Trophoblast cell (in vitro differentiated cells and primary cell): ENCODE measurements at regions not wholly inside any gene's neighbourhood (a gene's known extent, or its start where the extent isn't known, plus 50 kb on each side); places are given as distances from the start of the nearest gene placed in this dataset.

Experiments
- DNase-seq, 2 donors: peaks; one replicate each; pipeline ENCODE4 v3.0.0-alpha.2; 2016
- H2AFZ ChIP-seq: 2 replicates; pipeline ENCODE4 v1.6.1; 2013; ENCODE audit warnings: low read length, moderate library complexity, mild to moderate bottlenecking; ENCODE audit not compliant: insufficient read depth, poor library complexity
- H2AK5ac ChIP-seq: 2 replicates; pipeline ENCODE4 v1.6.1; 2013; ENCODE audit warnings: mild to moderate bottlenecking, low read length
- H2BK120ac ChIP-seq: 2 replicates; pipeline ENCODE4 v1.6.1; 2013; ENCODE audit warnings: low read length, mild to moderate bottlenecking, moderate library complexity; ENCODE audit not compliant: insufficient read depth, poor library complexity
- H2BK12ac ChIP-seq: 2 replicates; pipeline ENCODE4 v1.6.1; 2013; ENCODE audit warnings: mild to moderate bottlenecking, low read length, moderate library complexity
- H2BK5ac ChIP-seq: 2 replicates; pipeline ENCODE4 v1.6.1; 2013; ENCODE audit warnings: low read length, low read depth, moderate library complexity, mild to moderate bottlenecking; ENCODE audit not compliant: poor library complexity
- H3K14ac ChIP-seq: 2 replicates; pipeline ENCODE4 v1.6.1; 2013; ENCODE audit warnings: mild to moderate bottlenecking, low read length
- H3K18ac ChIP-seq: 2 replicates; pipeline ENCODE4 v1.6.1; 2013; ENCODE audit warnings: mild to moderate bottlenecking, low read length
- H3K23ac ChIP-seq: 2 replicates; pipeline ENCODE4 v1.6.1; 2013; ENCODE audit warnings: low read length
- H3K27ac ChIP-seq: 2 replicates; pipeline ENCODE4 v1.5.1; 2013; ENCODE audit warnings: low read depth, mild to moderate bottlenecking, inconsistent platforms, low read length, moderate library complexity
- H3K27me3 ChIP-seq: 2 replicates; pipeline ENCODE4 v1.6.1; 2013; ENCODE audit warnings: inconsistent platforms, mild to moderate bottlenecking, low read length, moderate library complexity; ENCODE audit not compliant: insufficient read depth
- H3K36me3 ChIP-seq, 2 experiments: 1 replicate in 1 of 2; 2 replicates in 1 of 2; pipeline ENCODE4 v1.6.1; 2013; ENCODE audit warnings: low read length in 2 of 2, mild to moderate bottlenecking in 2 of 2, moderate library complexity in 1 of 2; ENCODE audit not compliant: insufficient read depth in 2 of 2, control insufficient read depth in 1 of 2
- H3K4ac ChIP-seq: 2 replicates; pipeline ENCODE4 v1.6.1; 2013; ENCODE audit warnings: low read depth, mild to moderate bottlenecking, low read length, moderate library complexity
- H3K4me1 ChIP-seq, 2 experiments: 1 replicate in 1 of 2; 2 replicates in 1 of 2; pipeline ENCODE4 v1.6.1; 2013; ENCODE audit warnings: low read length in 2 of 2, mild to moderate bottlenecking in 2 of 2, moderate library complexity in 1 of 2; ENCODE audit not compliant: insufficient read depth in 2 of 2, control insufficient read depth in 1 of 2
- H3K4me2 ChIP-seq: 2 replicates; pipeline ENCODE4 v1.6.1; 2013; ENCODE audit warnings: inconsistent platforms, mild to moderate bottlenecking, low read length, moderate library complexity
- H3K4me3 ChIP-seq: 2 replicates; pipeline ENCODE4 v1.5.1; 2013; ENCODE audit warnings: mild to moderate bottlenecking, low read depth, low read length, inconsistent platforms
- H3K79me1 ChIP-seq: one replicate; pipeline ENCODE4 v1.6.1; 2013; ENCODE audit warnings: low read length
- H3K79me2 ChIP-seq: 2 replicates; pipeline ENCODE4 v1.6.1; 2013; ENCODE audit warnings: low read length, mild to moderate bottlenecking; ENCODE audit not compliant: control insufficient read depth, insufficient read depth, poor library complexity
- H3K9ac ChIP-seq: 2 replicates; pipeline ENCODE4 v1.6.1; 2013; ENCODE audit warnings: mild to moderate bottlenecking, low read length
- H3K9me3 ChIP-seq: 2 replicates; pipeline ENCODE4 v1.6.1; 2013; ENCODE audit warnings: low read depth, mild to moderate bottlenecking, control low read depth, inconsistent platforms, low read length; ENCODE audit not compliant: insufficient read depth
- H4K12ac ChIP-seq: 2 replicates; pipeline ENCODE4 v1.6.1; 2013; ENCODE audit warnings: low read depth, mild to moderate bottlenecking, low read length, moderate library complexity
- H4K8ac ChIP-seq: 2 replicates; pipeline ENCODE4 v1.6.1; 2013; ENCODE audit warnings: low read depth, mild to moderate bottlenecking, low read length, moderate library complexity
- H4K91ac ChIP-seq: one replicate; pipeline ENCODE4 v1.6.1; 2013; ENCODE audit warnings: low read depth, mild to moderate bottlenecking, low read length, moderate library complexity
- WGBS: extraction: QIAGEN DNeasy Blood & Tissue Kit; methylation state at CpG from one replicate; pipeline ENCODE4 v1.1.7; 2013; ENCODE audit warnings: missing lambda C conversion rate; ENCODE audit not compliant: insufficient read length, insufficient coverage; ENCODE audit errors: extremely low coverage; 5-methylcytosine and 5-hydroxymethylcytosine counted together

DNA sequence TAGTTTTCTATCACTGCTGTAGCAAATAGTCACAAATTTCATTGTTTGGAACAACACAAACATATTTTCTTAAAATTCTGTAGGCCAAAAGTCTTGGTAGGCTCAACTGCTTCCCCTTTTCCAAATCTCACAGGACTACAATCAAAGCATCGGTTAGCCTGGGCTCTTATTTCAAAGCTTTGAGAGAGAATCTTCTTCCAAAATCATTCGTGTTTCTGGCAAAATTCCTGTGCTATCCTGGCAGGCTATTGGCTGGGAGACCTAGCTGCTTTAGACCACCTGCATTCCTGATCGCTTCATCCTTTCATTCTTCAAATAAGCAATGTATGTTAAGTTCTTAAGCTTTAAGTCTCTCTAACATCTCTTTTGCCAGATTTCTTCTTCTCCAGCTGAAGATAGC lies 629.8 kb upstream of the CDH18 start:
- H3K18ac ChIP-seq: no peak overlapping the region
- H2BK5ac ChIP-seq: no peak overlapping the region
- H3K14ac ChIP-seq: no peak overlapping the region
- H3K4me3 ChIP-seq: no peak overlapping the region
- WGBS: no CpG with 5 or more reads among the region's 3 CpGs
- H3K27me3 ChIP-seq: no peaks in the 10 kb centered on the region
- DNase-seq: no peak
- H4K8ac ChIP-seq: no peak overlapping the region
- no peak overlapping the region for H4K91ac ChIP-seq
- no peak overlapping the region for H2BK120ac ChIP-seq
- no peak overlapping the region for H3K4ac ChIP-seq
- H3K4me2 ChIP-seq: no peak overlapping the region
- H2AFZ ChIP-seq: no peak overlapping the region
- H2AK5ac ChIP-seq: no peak overlapping the region
- H3K79me2 ChIP-seq: no peaks in the 10 kb centered on the region
- H3K79me1 ChIP-seq: no peaks in the 10 kb centered on the region
- no peaks in the 10 kb centered on the region for H3K4me1 ChIP-seq
- no peak overlapping the region for H2BK12ac ChIP-seq
- H3K36me3 ChIP-seq: no peaks in the 10 kb centered on the region
- no peak overlapping the region for H4K12ac ChIP-seq
- no peak overlapping the region for H3K23ac ChIP-seq
- no peak overlapping the region for H3K9ac ChIP-seq
- H3K9me3 ChIP-seq: no peaks in the 10 kb centered on the region
- no peak overlapping the region for H3K27ac ChIP-seq

- H3K4me2 ChIP-seq: no peak overlapping the region
- H2BK12ac ChIP-seq: no peak overlapping the region
- H3K4me3 ChIP-seq: no peak overlapping the region
- H3K9ac ChIP-seq: no peak overlapping the region
- H3K4ac ChIP-seq: no peak overlapping the region
- H2BK5ac ChIP-seq: no peak overlapping the region
- no peak overlapping the region for H2AFZ ChIP-seq
- no peak overlapping the region for H3K23ac ChIP-seq
- no peak overlapping the region for H3K27ac ChIP-seq
- H3K14ac ChIP-seq: no peak overlapping the region
- H2AK5ac ChIP-seq: no peak overlapping the region
- DNase-seq: no peak
- H3K79me2 ChIP-seq: no peaks in the 10 kb centered on the region
- no peak overlapping the region for H4K12ac ChIP-seq
- H3K4me1 ChIP-seq: no peaks in the 10 kb centered on the region
- no peak overlapping the region for H3K18ac ChIP-seq
- H4K91ac ChIP-seq: no peak overlapping the region
- H4K8ac ChIP-seq: no peak overlapping the region
- H2BK120ac ChIP-seq: no peak overlapping the region
- no peaks in the 10 kb centered on the region for H3K36me3 ChIP-seq
- no peaks in the 10 kb centered on the region for H3K27me3 ChIP-seq
- H3K79me1 ChIP-seq: no peaks in the 10 kb centered on the region
- no peaks in the 10 kb centered on the region for H3K9me3 ChIP-seq
- no CpG with 5 or more reads among the region's 21 CpGs for WGBS
Observed at GRCh38 chr5:20615888-20616563, 628.0 kb upstream of the CDH18 start.

- H3K79me2 ChIP-seq: no peaks in the 10 kb centered on the region
- WGBS: no CpG with 5 or more reads among the region's 6 CpGs
- H3K14ac ChIP-seq: no peak overlapping the region
- H2BK12ac ChIP-seq: no peak overlapping the region
- no peak overlapping the region for H3K4me2 ChIP-seq
- H4K8ac ChIP-seq: no peak overlapping the region
- H3K9ac ChIP-seq: no peak overlapping the region
- no peak overlapping the region for H3K18ac ChIP-seq
- no peaks in the 10 kb centered on the region for H3K79me1 ChIP-seq
- H3K9me3 ChIP-seq: no peaks in the 10 kb centered on the region
- H2AFZ ChIP-seq: no peak overlapping the region
- H3K23ac ChIP-seq: no peak overlapping the region
- H3K27ac ChIP-seq: no peak overlapping the region
- H3K27me3 ChIP-seq: no peaks in the 10 kb centered on the region
- no peak overlapping the region for H4K12ac ChIP-seq
- DNase-seq: no peak
- no peak overlapping the region for H3K4ac ChIP-seq
- H3K4me3 ChIP-seq: peak overlapping the region; percentile 59
- H2AK5ac ChIP-seq: no peak overlapping the region
- no peak overlapping the region for H4K91ac ChIP-seq
- H3K4me1 ChIP-seq: no peaks in the 10 kb centered on the region
- no peak overlapping the region for H2BK120ac ChIP-seq
- no peaks in the 10 kb centered on the region for H3K36me3 ChIP-seq
- no peak overlapping the region for H2BK5ac ChIP-seq
Observed at GRCh38 chr5:20611620-20612019, 623.6 kb upstream of the CDH18 start.

- Histone ChIP-seq H3K79me2 (no peaks in the 10 kb centered on the region), H2BK12ac (no peak overlapping the region), H3K36me3 (no peaks in the 10 kb centered on the region), H4K91ac (no peak overlapping the region), H3K14ac (no peak overlapping the region), H3K9me3 (no peaks in the 10 kb centered on the region), H3K4ac (no peak overlapping the region), H3K79me1 (no peaks in the 10 kb centered on the region), H2AK5ac (no peak overlapping the region), H2AFZ (no peak overlapping the region), H3K18ac (no peak overlapping the region), H3K23ac (no peak overlapping the region), H3K4me3 (no peak overlapping the region), H3K27me3 (no peaks in the 10 kb centered on the region), H4K12ac (no peak overlapping the region), H2BK5ac (no peak overlapping the region), H3K9ac (no peak overlapping the region), H4K8ac (no peak overlapping the region), H3K27ac (no peak overlapping the region), H2BK120ac (no peak overlapping the region), H3K4me2 (no peak overlapping the region), H3K4me1 (no peaks in the 10 kb centered on the region)
- no peak for DNase-seq
- WGBS: no CpG with 5 or more reads among the region's 4 CpGs
Observed at GRCh38 chr5:20610681-20611080, 622.7 kb upstream of the CDH18 start.
